ENCODE measurements at regions not wholly inside any gene's neighbourhood (a gene's known extent, or its start where the extent isn't known, plus 50 kb on each side); places are given as distances from the start of the nearest gene placed in this dataset.
A peak's percentile ranks its signal among the peaks of the same experiment; 100 is the strongest.

DNA sequence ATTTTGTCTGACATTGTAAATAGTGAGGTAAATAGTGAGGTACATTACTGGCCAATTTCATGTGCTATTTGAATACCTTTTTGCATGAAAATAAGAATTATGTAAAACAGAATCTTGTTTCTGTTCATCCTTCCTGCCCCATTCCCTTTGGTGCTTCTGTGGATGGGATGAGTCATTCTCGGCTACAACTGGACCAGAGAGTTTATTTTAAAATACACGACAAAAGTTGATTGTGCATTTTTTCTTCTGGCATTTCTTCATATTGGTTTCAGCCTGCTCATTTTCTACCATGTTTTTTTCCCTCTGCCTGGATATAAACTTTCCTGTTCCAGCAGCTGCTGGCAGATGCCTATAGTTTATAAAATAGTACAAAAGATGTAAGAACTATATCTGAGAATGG, 107.5 kb downstream of the CYSLTR2 start:
- CTCF ChIA-PET: interaction anchor here (0.8 to 4.0 kb wide), 2 partner anchors 8 to 9 kb away, joined by 3 to 17 read pairs; no protein-coding TSS in a partner anchor

DNA sequence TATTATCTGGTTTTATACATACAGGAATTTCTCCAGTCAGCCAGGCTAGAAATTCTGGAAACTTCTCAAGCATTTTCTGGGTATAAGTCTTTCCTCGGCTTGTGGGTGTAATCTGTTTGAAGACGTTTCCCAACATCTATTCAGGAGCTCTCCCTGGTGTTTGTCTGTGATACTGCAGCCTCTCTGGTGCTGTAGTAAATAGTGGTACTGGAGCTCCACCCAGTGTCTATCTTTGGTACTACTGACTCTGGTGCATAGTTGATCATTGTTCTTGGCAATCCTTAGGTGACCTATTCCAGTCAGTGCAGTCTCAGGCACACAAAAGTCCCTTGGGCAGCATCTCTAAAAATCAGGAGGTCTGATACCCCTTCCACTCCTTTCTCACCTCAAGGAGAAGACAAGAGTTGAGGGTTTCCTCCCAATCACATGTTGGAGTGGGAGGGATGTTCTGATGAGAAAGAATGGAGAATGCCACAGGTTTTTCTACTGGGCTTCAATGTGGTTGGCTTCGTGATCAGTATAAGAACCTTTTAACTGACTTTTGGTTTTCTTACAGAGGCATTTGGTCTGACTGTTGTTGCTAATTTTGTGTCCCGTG, 115.5 kb downstream of the CYSLTR2 start:
- H3K36me3 ChIP-seq (replicated peaks in 1 of 2; ENCODE audit: control insufficient read depth in 1 of 2, insufficient read depth in 2 of 2, low read length in 1 of 2): no peaks in the 10 kb centered on the region
- H3K9me3 ChIP-seq: peaks cover 12% of the 10 kb centered on the region; the same call in 1 of the 2 replicates
- no peaks in the 10 kb centered on the region; a peak in 2 of 4 replicates for H3K4me1 ChIP-seq (ENCODE audit: control insufficient read depth in 1 of 2, insufficient read depth in 2 of 2, low read depth in 1 of 2, low read length in 1 of 2)
- H2AFZ ChIP-seq (ENCODE audit: low read depth): no peak overlapping the region
- H3K27ac ChIP-seq (ENCODE audit: low read depth in 2 of 2, low read length in 1 of 2): no peak overlapping the region
- POLR2A ChIA-PET: no interaction called here
- H3K79me2 ChIP-seq (ENCODE audit: insufficient read depth): no peaks in the 10 kb centered on the region
- no peak overlapping the region for H3K9ac ChIP-seq
- no peaks in the 10 kb centered on the region for H3K9me2 ChIP-seq
- peak; percentile 60 for DNase-seq
- WGBS (ENCODE audit: low lambda C conversion rate): 34% methylated on average over 4 of the region's 4 CpGs
- H3K4me3 ChIP-seq (ENCODE audit: low read depth in 2 of 2, low read length in 1 of 2): peak overlapping the region in 1 of 2 experiments; percentile 10; a peak in 1 of 4 replicates
- CTCF ChIA-PET: interaction anchor here (0.5 to 6.2 kb wide), 60 partner anchors 8 to 732 kb away, joined by 3 to 102 read pairs (median 4); partner anchors contain the start of genes MED4 and NUDT15
- H3F3A ChIP-seq (replicated peaks; ENCODE audit: insufficient read depth): no peaks in the 10 kb centered on the region
- no peaks in the 10 kb centered on the region for H4K20me1 ChIP-seq (ENCODE audit: insufficient read depth)
- H3K27me3 ChIP-seq (ENCODE audit: insufficient read depth): no peaks in the 10 kb centered on the region
- H3K4me2 ChIP-seq: no peak overlapping the region
- no peak for TF ChIP-seq RXRA (IDR thresholded peaks at IDR 0.05; ENCODE audit: borderline replicate concordance, low read depth)
- peak; percentile 100 for TF ChIP-seq SMC3 (IDR thresholded peaks at IDR 0.05; ENCODE audit: low read depth, low read length)
- TF ChIP-seq NRF1 (IDR thresholded peaks at IDR 0.05; ENCODE audit: low read depth, low read length): 0 out of 2 replicates have a peak, but pooled peaks have one; percentile 39
- TF ChIP-seq POLR2AphosphoS5 (IDR thresholded peaks at IDR 0.05; ENCODE audit: low read depth, low read length): no peak
- TF ChIP-seq SIN3A (IDR thresholded peaks at IDR 0.05; ENCODE audit: borderline replicate concordance, low read depth, low read length): no peak
- no peak for TF ChIP-seq TCF12 (IDR thresholded peaks at IDR 0.05)
- no peak for TF ChIP-seq CHD2 (IDR thresholded peaks at IDR 0.05; ENCODE audit: low read length, partially characterized antibody)
- no peak for TF ChIP-seq RFX5 (IDR thresholded peaks at IDR 0.05; ENCODE audit: low read length)
- TF ChIP-seq TEAD4 (IDR thresholded peaks at IDR 0.05; ENCODE audit: borderline replicate concordance, insufficient read depth): no peak
- TF ChIP-seq, protein P1, sequence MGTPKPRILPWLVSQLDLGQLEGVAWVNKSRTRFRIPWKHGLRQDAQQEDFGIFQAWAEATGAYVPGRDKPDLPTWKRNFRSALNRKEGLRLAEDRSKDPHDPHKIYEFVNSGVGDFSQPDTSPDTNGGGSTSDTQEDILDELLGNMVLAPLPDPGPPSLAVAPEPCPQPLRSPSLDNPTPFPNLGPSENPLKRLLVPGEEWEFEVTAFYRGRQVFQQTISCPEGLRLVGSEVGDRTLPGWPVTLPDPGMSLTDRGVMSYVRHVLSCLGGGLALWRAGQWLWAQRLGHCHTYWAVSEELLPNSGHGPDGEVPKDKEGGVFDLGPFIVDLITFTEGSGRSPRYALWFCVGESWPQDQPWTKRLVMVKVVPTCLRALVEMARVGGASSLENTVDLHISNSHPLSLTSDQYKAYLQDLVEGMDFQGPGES (IDR thresholded peaks at IDR 0.05; ENCODE audit: low read depth, low read length): no peak
- TF ChIP-seq EZH2phosphoT487 (IDR thresholded peaks at IDR 0.05; ENCODE audit: borderline replicate concordance, low read depth): no peak
- peak; percentile 100 for TF ChIP-seq RAD21 (IDR thresholded peaks at IDR 0.05; ENCODE audit: low read length)
- no peak for TF ChIP-seq FOXM1 (IDR thresholded peaks at IDR 0.05; ENCODE audit: low read depth)
- no peak for TF ChIP-seq GATA2 (CRISPR knock-in tag; IDR thresholded peaks at IDR 0.05)
- no peak for TF ChIP-seq ELF1 (IDR thresholded peaks at IDR 0.05)
- TF ChIP-seq, protein P2, sequence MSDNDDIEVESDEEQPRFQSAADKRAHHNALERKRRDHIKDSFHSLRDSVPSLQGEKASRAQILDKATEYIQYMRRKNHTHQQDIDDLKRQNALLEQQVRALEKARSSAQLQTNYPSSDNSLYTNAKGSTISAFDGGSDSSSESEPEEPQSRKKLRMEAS (IDR thresholded peaks at IDR 0.05; ENCODE audit: low read depth): no peak; the same call in 1 of the 2 replicates
- TF ChIP-seq FOXJ3 (CRISPR knock-in tag; IDR thresholded peaks at IDR 0.05): no peak
- TF ChIP-seq RCOR1 (IDR thresholded peaks at IDR 0.05; ENCODE audit: low read length): peak; percentile 61
- no peak for TF ChIP-seq JUND (IDR thresholded peaks at IDR 0.05)

More for the DNA sequence above, 107.5 kb downstream of the CYSLTR2 start:
- Histone ChIP-seq H4K20me1 (ENCODE audit: insufficient read depth) (no peaks in the 10 kb centered on the region), H3K4me2 (no peak overlapping the region), H3K9me3 (peaks cover 12% of the 10 kb centered on the region; the same call in 1 of the 2 replicates), H3K4me3 (ENCODE audit: low read depth in 2 of 2, low read length in 1 of 2) (no peak overlapping the region), H3K9me2 (no peaks in the 10 kb centered on the region), H3K4me1 (ENCODE audit: control insufficient read depth in 1 of 2, insufficient read depth in 2 of 2, low read depth in 1 of 2, low read length in 1 of 2) (no peaks in the 10 kb centered on the region), H3F3A (replicated peaks; ENCODE audit: insufficient read depth) (no peaks in the 10 kb centered on the region), H3K36me3 (replicated peaks in 1 of 2; ENCODE audit: control insufficient read depth in 1 of 2, insufficient read depth in 2 of 2, low read length in 1 of 2) (no peaks in the 10 kb centered on the region), H3K9ac (no peak overlapping the region), H2AFZ (ENCODE audit: low read depth) (no peak overlapping the region), H3K27me3 (ENCODE audit: insufficient read depth) (no peaks in the 10 kb centered on the region), H3K27ac (ENCODE audit: low read depth in 2 of 2, low read length in 1 of 2) (no peak overlapping the region), H3K79me2 (ENCODE audit: insufficient read depth) (no peaks in the 10 kb centered on the region)
- 68% methylated on average over 2 of the region's 2 CpGs for WGBS (ENCODE audit: low lambda C conversion rate)
- TF ChIP-seq RAD21 (IDR thresholded peaks at IDR 0.05; ENCODE audit: low read length) (no peak), NRF1 (IDR thresholded peaks at IDR 0.05; ENCODE audit: low read depth, low read length) (no peak), SIN3A (IDR thresholded peaks at IDR 0.05; ENCODE audit: borderline replicate concordance, low read depth, low read length) (no peak), RCOR1 (IDR thresholded peaks at IDR 0.05; ENCODE audit: low read length) (no peak), GABPA (IDR thresholded peaks at IDR 0.05; ENCODE audit: low read depth) (no peak), RFX5 (IDR thresholded peaks at IDR 0.05; ENCODE audit: low read length) (no peak), RXRA (IDR thresholded peaks at IDR 0.05; ENCODE audit: borderline replicate concordance, low read depth) (no peak), CHD2 (IDR thresholded peaks at IDR 0.05; ENCODE audit: low read length, partially characterized antibody) (no peak), SMC3 (IDR thresholded peaks at IDR 0.05; ENCODE audit: low read depth, low read length) (no peak), EZH2phosphoT487 (IDR thresholded peaks at IDR 0.05; ENCODE audit: borderline replicate concordance, low read depth) (no peak), JUND (IDR thresholded peaks at IDR 0.05) (no peak)
- TF ChIP-seq, protein P3, sequence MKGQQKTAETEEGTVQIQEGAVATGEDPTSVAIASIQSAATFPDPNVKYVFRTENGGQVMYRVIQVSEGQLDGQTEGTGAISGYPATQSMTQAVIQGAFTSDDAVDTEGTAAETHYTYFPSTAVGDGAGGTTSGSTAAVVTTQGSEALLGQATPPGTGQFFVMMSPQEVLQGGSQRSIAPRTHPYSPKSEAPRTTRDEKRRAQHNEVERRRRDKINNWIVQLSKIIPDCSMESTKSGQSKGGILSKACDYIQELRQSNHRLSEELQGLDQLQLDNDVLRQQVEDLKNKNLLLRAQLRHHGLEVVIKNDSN (IDR thresholded peaks at IDR 0.05; ENCODE audit: borderline replicate concordance, low read depth): no peak
- TF ChIP-seq, protein P4, sequence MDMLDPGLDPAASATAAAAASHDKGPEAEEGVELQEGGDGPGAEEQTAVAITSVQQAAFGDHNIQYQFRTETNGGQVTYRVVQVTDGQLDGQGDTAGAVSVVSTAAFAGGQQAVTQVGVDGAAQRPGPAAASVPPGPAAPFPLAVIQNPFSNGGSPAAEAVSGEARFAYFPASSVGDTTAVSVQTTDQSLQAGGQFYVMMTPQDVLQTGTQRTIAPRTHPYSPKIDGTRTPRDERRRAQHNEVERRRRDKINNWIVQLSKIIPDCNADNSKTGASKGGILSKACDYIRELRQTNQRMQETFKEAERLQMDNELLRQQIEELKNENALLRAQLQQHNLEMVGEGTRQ (IDR thresholded peaks at IDR 0.05; ENCODE audit: borderline replicate concordance, low read depth, low read length): no peak
- POLR2A ChIA-PET: no interaction called here
- no peak for DNase-seq
